Psoas muscle (tissue), 7 donors: ENCODE measurements at regions not wholly inside any gene's neighbourhood (a gene's known extent, or its start where the extent isn't known, plus 50 kb on each side); places are given as distances from the start of the nearest gene placed in this dataset.

Experiments
- ATAC-seq, 4 donors: fragments of 200-7000 bp; cut with Tn5 transposase; one replicate each; pipeline ENCODE4 v1.9.1; 2020; ENCODE audit warnings: moderate library complexity in 3 of 4, mild to moderate bottlenecking in 2 of 4
- DNase-seq, 2 donors: peaks; one replicate each; pipeline ENCODE4 v3.0.0-alpha.2; 2020
- H3K27ac ChIP-seq: fragments of 200-600 bp; one replicate; pipeline ENCODE4 v1.8.0; 2022
- H3K27me3 ChIP-seq, 3 donors: fragments of 200-600 bp in 1 of 3; one replicate each; pipeline versions ENCODE4 v1.6.1 to v1.8.0; 2013 to 2022; ENCODE audit warnings: low read length in 2 of 3, mild to moderate bottlenecking in 2 of 3, moderate library complexity in 1 of 3; ENCODE audit not compliant: insufficient read depth in 3 of 3
- H3K36me3 ChIP-seq, 2 donors: fragments of 200-600 bp in 1 of 2; one replicate each; pipeline versions ENCODE4 v1.6.1 to v1.8.0; 2013 to 2022; ENCODE audit warnings: low read depth in 1 of 2, mild to moderate bottlenecking in 1 of 2, moderate library complexity in 1 of 2; ENCODE audit not compliant: insufficient read depth in 1 of 2
- H3K4me1 ChIP-seq: fragments of 200-600 bp; one replicate; pipeline ENCODE4 v1.8.0; 2022
- H3K4me3 ChIP-seq: fragments of 200-600 bp; one replicate; pipeline ENCODE4 v1.8.0; 2022; ENCODE audit warnings: mild to moderate bottlenecking
- H3K9me3 ChIP-seq: fragments of 200-600 bp; one replicate; pipeline ENCODE4 v1.8.0; 2022
- CTCF ChIP-seq: fragments of 200-600 bp; IDR thresholded peaks from one replicate; pipeline ENCODE4 v1.8.0; 2022; ENCODE audit warnings: antibody characterized with exemption
- WGBS, 3 donors: extraction: QIAGEN DNeasy Blood & Tissue Kit; methylation state at CpG; one replicate each; pipeline versions ENCODE4 v1.1.6 to v1.1.7; 2013; 5-methylcytosine and 5-hydroxymethylcytosine counted together
- intact Hi-C, 2 donors: fragments of 100-400 bp; cut with DNase I; formaldehyde crosslinking; loops; one replicate each; pipeline versions ENCODE4 v1.11.0 to v1.14.2; 2022
- donor health status: healthy with polysubstance abuse.
- donor health status: DM: no; HTN: no; CAD: no; lungs with moderate emphysema.
- donor health status: Bipolar disorder and iron deficiency.
- donor health status: healthy.
- donor health status: DM: yes; HTN: yes; CAD: no.
- donor health status: DM: no; HTN: no; CAD: no.
- donor health status: DM: yes; HTN: yes; CAD: no.

- peaks cover 19% of the 10 kb centered on the region for H3K4me1 ChIP-seq
- intact Hi-C loops = no loop called here
- no peak overlapping the region for H3K27ac ChIP-seq
- WGBS, 3 donors = 39 to 55% (median 41%) methylated on average over 13 of the region's 13 CpGs
- H3K9me3 ChIP-seq = no peaks in the 10 kb centered on the region
- TF ChIP-seq CTCF = no peak
- H3K4me3 ChIP-seq = no peak overlapping the region
- H3K36me3 ChIP-seq = no peaks in the 10 kb centered on the region
- no peak for ATAC-seq
- no peaks in the 10 kb centered on the region for H3K27me3 ChIP-seq
- no peak for DNase-seq
These were observed 450.2 kb upstream of the ZNF608 start for GRCh38 chr5:125196481-125197111.

GRCh38 chr5:125197321-125197720 is 450.9 kb upstream of the ZNF608 start:
- 83 to 87% (median 83%) methylated on average over 2 of the region's 2 CpGs for WGBS, 3 donors
- ATAC-seq (no peak), DNase-seq (no peak)
- Histone ChIP-seq H3K27me3 (no peaks in the 10 kb centered on the region), H3K4me3 (no peak overlapping the region), H3K36me3 (no peaks in the 10 kb centered on the region), H3K27ac (no peak overlapping the region), H3K4me1 (peaks cover 19% of the 10 kb centered on the region), H3K9me3 (no peaks in the 10 kb centered on the region)
- intact Hi-C loops = no loop called here
- TF ChIP-seq CTCF = no peak

GRCh38 chr5:125198270-125198974 is 452.0 kb upstream of the ZNF608 start:
- Histone ChIP-seq H3K9me3 (no peaks in the 10 kb centered on the region), H3K4me1 (peaks cover 19% of the 10 kb centered on the region), H3K27me3 (no peaks in the 10 kb centered on the region), H3K4me3 (no peak overlapping the region), H3K36me3 (no peaks in the 10 kb centered on the region), H3K27ac (no peak overlapping the region)
- 27 to 30% (median 29%) methylated on average over 3 of the region's 3 CpGs for WGBS, 3 donors
- ATAC-seq (peak; percentile 68 to 93 (median 87)), DNase-seq (peak; percentile 55 to 76)
- no peak for TF ChIP-seq CTCF
- intact Hi-C loops = no loop called here

GRCh38 chr5:125199373-125199772 is 452.9 kb upstream of the ZNF608 start:
- 89 to 93% (median 90%) methylated on average over 2 of the region's 2 CpGs for WGBS, 3 donors
- no peak for TF ChIP-seq CTCF
- no peak for DNase-seq
- H3K9me3 ChIP-seq = no peaks in the 10 kb centered on the region
- ATAC-seq = no peak
- no peak overlapping the region for H3K4me3 ChIP-seq
- H3K4me1 ChIP-seq = peaks cover 19% of the 10 kb centered on the region
- H3K27ac ChIP-seq = no peak overlapping the region
- intact Hi-C loops = no loop called here
- H3K27me3 ChIP-seq = no peaks in the 10 kb centered on the region
- no peaks in the 10 kb centered on the region for H3K36me3 ChIP-seq
